Uterus (tissue), 2 donors: ENCODE measurements at regions not wholly inside any gene's neighbourhood (a gene's known extent, or its start where the extent isn't known, plus 50 kb on each side); places are given as distances from the start of the nearest gene placed in this dataset.

Source experiments
- CTCF ChIP-seq, 4 experiments: fragments of 200-600 bp in 2 of 4; fragments of 450-650 bp in 2 of 4; sonication (generic) in 2 of 4; IDR thresholded peaks; one replicate each; pipeline ENCODE4 v1.5.1; 2016 to 2019; ENCODE audit warnings: antibody characterized with exemption in 4 of 4, mild to moderate bottlenecking in 2 of 4, moderate library complexity in 1 of 4
- POLR2A ChIP-seq, 2 donors: fragments of 450-650 bp; IDR thresholded peaks; one replicate each; pipeline ENCODE4 v1.6.1; 2016; ENCODE audit warnings: antibody characterized with exemption in 2 of 2, mild to moderate bottlenecking in 1 of 2, moderate library complexity in 1 of 2

DNA sequence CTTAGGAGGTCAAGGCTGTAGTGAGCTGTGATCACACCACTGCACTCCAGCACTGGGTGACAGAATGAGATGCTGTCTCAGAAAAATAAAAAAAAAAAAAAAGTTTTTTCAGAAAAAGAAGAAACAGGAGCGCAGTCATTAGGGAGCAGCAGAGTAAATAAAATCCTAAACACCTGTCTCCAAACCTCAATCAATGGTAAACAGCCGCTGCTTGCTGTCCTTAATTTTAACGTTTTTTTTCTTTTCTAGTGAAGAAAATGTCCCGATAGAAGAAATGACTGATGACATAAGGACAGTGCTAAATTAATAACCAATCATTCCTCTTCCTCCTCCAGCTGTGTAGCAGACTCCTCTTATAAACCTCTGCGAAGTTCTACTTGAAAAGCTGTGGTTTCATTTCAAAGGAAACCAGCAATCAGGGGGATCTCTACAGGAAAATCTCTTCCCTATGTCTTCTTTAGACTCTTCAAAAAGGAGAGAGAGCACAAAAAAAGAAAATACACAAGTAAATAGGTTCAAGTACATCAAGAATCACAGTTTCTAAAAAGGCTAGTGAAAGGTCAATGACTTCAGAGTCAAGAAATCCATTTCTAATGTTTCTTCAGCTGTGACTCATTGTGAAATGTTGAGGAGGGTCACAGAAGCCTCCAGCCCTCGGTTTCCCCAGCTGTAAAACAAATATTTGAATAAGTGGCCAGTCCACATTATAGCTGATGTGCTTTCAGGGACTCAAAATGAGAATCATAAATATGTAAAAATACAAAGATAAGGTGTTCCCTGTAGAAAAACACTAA, 127.6 kb downstream of the TMCO5A start:
- TF ChIP-seq CTCF (IDR thresholded peaks at IDR 0.05), result no peak
- TF ChIP-seq POLR2A (IDR thresholded peaks at IDR 0.05), result no peak
